ENCODE measurements at regions not wholly inside any gene's neighbourhood (a gene's known extent, or its start where the extent isn't known, plus 50 kb on each side); places are given as distances from the start of the nearest gene placed in this dataset.
A peak's percentile ranks its signal among the peaks of the same experiment; 100 is the strongest.

- ATAC-seq (ENCODE audit: low read depth) (no peak; the same call in 1 of the 2 replicates), DNase-seq (no peak)
- peaks cover 12% of the 10 kb centered on the region for H3K27me3 ChIP-seq (ENCODE audit: control insufficient read depth, insufficient read depth, low read length)
- no peak overlapping the region for H2BK120ac ChIP-seq (ENCODE audit: low read depth, low read length)
- H4K5ac ChIP-seq (ENCODE audit: low read depth, low read length) = no peak overlapping the region
- H3K4ac ChIP-seq (ENCODE audit: low read depth, low read length) = no peak overlapping the region
- H2AFZ ChIP-seq (replicated peaks; ENCODE audit: low read length, poor library complexity) = peak overlapping the region; percentile 30
- no peaks in the 10 kb centered on the region for H4K20me1 ChIP-seq (ENCODE audit: insufficient read depth, low read length)
- dilution Hi-C loops (cut with HindIII; ENCODE audit: low sequenced_read_pairs, unreplicated experiment) (no loop called here), in situ Hi-C loops (cut with MboI; ENCODE audit: low sequenced_read_pairs) (no loop called here), intact Hi-C loops (cut with micrococcal nuclease) (no loop called here)
- H3K79me1 ChIP-seq (ENCODE audit: low read depth in 1 of 2, low read length in 2 of 2) = no peaks in the 10 kb centered on the region
- POLR2A ChIA-PET (ENCODE audit: unreplicated experiment) = no interaction called here
- H3K9me1 ChIP-seq (ENCODE audit: insufficient read depth, low read length) = peaks cover 25% of the 10 kb centered on the region
- H4K8ac ChIP-seq (ENCODE audit: low read depth in 2 of 2, low read length in 2 of 2) = no peak overlapping the region
- H2BK5ac ChIP-seq (ENCODE audit: low read depth, low read length, poor library complexity, severe bottlenecking) = no peak overlapping the region
- peak overlapping the region; percentile 14; the same call in 1 of the 2 replicates for H2BK20ac ChIP-seq (ENCODE audit: low read depth, low read length)
- 40% methylated on average over 1 of the region's 5 CpGs; no CpG with 5 or more reads in 1 of the 2 experiments for WGBS, 2 experiments (ENCODE audit: extremely low coverage in 2 of 2, insufficient read length in 1 of 2)
- H4K91ac ChIP-seq (ENCODE audit: insufficient read depth, low read depth, low read length) = no peak overlapping the region; the same call in 1 of the 2 replicates
- H3K9ac ChIP-seq (ENCODE audit: low read depth, low read length) = no peak overlapping the region
- no TSS peak for BruUV-seq (replicated peaks)
- H3K18ac ChIP-seq (ENCODE audit: low read depth, low read length) = no peak overlapping the region
- peaks cover 27% of the 10 kb centered on the region for H3K4me1 ChIP-seq (ENCODE audit: control insufficient read depth, insufficient read depth, low read length)
- H3K4me3 ChIP-seq (ENCODE audit: insufficient read depth, low read depth, low read length) = no peak overlapping the region
- no peak overlapping the region for H3K23ac ChIP-seq (ENCODE audit: low read depth, low read length)
- no peak overlapping the region for H3K27ac ChIP-seq (ENCODE audit: insufficient read depth, low read length)
- H3K4me2 ChIP-seq (ENCODE audit: low read depth, low read length) = no peak overlapping the region
- TF ChIP-seq CEBPB (IDR thresholded peaks at IDR 0.05; ENCODE audit: low read depth, low read length) (no peak), RFX5 (IDR thresholded peaks at IDR 0.05; ENCODE audit: low read depth, low read length) (no peak), ELK1 (IDR thresholded peaks at IDR 0.05; ENCODE audit: borderline replicate concordance, low read depth, low read length) (no peak), SMC3 (IDR thresholded peaks at IDR 0.05; ENCODE audit: low read depth, low read length) (no peak), CHD1 (IDR thresholded peaks at IDR 0.05; ENCODE audit: low read depth, low read length) (no peak), FOS (IDR thresholded peaks at IDR 0.05; ENCODE audit: low read depth, low read length) (no peak), MAZ (IDR thresholded peaks at IDR 0.05; ENCODE audit: borderline replicate concordance, low read depth, low read length) (no peak), MXI1 (IDR thresholded peaks at IDR 0.05; ENCODE audit: borderline replicate concordance, low read depth, low read length) (no peak), USF2 (IDR thresholded peaks at IDR 0.05; ENCODE audit: low read depth, low read length) (no peak), BHLHE40 (IDR thresholded peaks at IDR 0.05; ENCODE audit: low read depth, low read length) (no peak), NFE2L2 (IDR thresholded peaks at IDR 0.05; ENCODE audit: low read depth, low read length) (no peak), POLR2A (IDR thresholded peaks at IDR 0.05; ENCODE audit: low read depth, low read length) (no peak), MAFK (IDR thresholded peaks at IDR 0.05; ENCODE audit: low read depth, low read length) (no peak)
- H2AK5ac ChIP-seq (ENCODE audit: low read depth, low read length) = peak overlapping the region; percentile 10; the same call in 1 of the 2 replicates
- peaks cover 9% of the 10 kb centered on the region for H3K9me3 ChIP-seq (ENCODE audit: control insufficient read depth, insufficient read depth, low read length)
- CTCF ChIA-PET = interaction anchor here (0.5 kb wide), 1 partner anchor 1003 kb away, joined by 3 read pairs; no protein-coding TSS in a partner anchor
- no peak overlapping the region for H3K14ac ChIP-seq (replicated peaks; ENCODE audit: low read depth, low read length)
- no peak overlapping the region for H2BK15ac ChIP-seq (ENCODE audit: low read depth, low read length)
- no peaks in the 10 kb centered on the region for H3K36me3 ChIP-seq (ENCODE audit: control insufficient read depth, insufficient read depth, low read length)
- no peak overlapping the region for H3K56ac ChIP-seq (ENCODE audit: extremely low read depth, insufficient read depth, low read length)
- no peak overlapping the region for H2AK9ac ChIP-seq (replicated peaks; ENCODE audit: low read depth, low read length, poor library complexity)
Measured at GRCh38 chr15:70505936-70506912, 257.1 kb downstream of the UACA start.
